ENCODE measurements at regions not wholly inside any gene's neighbourhood (a gene's known extent, or its start where the extent isn't known, plus 50 kb on each side); places are given as distances from the start of the nearest gene placed in this dataset.

DNA sequence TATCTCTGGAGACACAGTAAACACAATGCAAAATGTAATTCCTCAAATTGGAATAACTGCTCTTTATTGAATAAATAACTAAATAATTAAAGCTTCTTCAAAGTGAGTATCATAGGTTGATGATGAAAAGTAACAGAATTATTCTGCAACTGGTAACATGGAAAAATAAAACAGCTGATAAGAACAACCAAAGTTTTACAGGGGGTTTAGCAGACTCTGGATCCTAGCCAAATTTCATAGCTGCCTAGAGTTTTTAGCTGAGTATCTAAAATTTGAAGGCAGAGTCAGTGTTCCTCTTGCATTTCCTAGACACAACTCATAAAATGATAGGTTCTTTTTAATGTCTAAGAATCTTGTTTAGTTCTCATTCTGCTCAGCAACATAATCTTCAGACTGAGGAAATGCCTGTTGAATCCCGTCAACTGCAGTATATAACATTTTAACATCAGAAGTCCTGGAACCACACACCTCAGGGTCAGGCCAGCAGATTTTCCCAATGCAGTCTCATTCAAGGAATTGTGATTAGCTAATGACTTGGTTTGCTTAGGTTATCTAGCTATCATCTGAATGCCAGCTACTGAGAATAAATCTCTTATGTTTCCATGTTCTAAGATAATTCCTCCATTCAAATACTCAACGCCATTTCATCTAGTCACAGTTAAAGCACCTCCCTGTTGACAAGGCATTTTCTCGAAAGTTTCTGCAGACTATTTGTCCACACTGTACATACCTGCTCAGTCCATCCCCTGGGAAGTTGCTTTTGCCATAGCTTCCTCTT, 411.6 kb downstream of the BCAT1 start:
- DNase-seq (ENCODE audit: low read depth) (no peak), FAIRE-seq (no peak)
- TF ChIP-seq, protein P1, sequence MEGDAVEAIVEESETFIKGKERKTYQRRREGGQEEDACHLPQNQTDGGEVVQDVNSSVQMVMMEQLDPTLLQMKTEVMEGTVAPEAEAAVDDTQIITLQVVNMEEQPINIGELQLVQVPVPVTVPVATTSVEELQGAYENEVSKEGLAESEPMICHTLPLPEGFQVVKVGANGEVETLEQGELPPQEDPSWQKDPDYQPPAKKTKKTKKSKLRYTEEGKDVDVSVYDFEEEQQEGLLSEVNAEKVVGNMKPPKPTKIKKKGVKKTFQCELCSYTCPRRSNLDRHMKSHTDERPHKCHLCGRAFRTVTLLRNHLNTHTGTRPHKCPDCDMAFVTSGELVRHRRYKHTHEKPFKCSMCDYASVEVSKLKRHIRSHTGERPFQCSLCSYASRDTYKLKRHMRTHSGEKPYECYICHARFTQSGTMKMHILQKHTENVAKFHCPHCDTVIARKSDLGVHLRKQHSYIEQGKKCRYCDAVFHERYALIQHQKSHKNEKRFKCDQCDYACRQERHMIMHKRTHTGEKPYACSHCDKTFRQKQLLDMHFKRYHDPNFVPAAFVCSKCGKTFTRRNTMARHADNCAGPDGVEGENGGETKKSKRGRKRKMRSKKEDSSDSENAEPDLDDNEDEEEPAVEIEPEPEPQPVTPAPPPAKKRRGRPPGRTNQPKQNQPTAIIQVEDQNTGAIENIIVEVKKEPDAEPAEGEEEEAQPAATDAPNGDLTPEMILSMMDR (IDR thresholded peaks at IDR 0.05; ENCODE audit: insufficient read depth, low read length, severe bottlenecking) = no peak
- Histone ChIP-seq H3K27me3 (ENCODE audit: control insufficient read depth, insufficient read depth, low read length) (no peaks in the 10 kb centered on the region), H3K36me3 (ENCODE audit: control insufficient read depth, insufficient read depth, low read length) (no peaks in the 10 kb centered on the region), H3K4me3 (ENCODE audit: low read depth, low read length) (no peak overlapping the region)

DNA sequence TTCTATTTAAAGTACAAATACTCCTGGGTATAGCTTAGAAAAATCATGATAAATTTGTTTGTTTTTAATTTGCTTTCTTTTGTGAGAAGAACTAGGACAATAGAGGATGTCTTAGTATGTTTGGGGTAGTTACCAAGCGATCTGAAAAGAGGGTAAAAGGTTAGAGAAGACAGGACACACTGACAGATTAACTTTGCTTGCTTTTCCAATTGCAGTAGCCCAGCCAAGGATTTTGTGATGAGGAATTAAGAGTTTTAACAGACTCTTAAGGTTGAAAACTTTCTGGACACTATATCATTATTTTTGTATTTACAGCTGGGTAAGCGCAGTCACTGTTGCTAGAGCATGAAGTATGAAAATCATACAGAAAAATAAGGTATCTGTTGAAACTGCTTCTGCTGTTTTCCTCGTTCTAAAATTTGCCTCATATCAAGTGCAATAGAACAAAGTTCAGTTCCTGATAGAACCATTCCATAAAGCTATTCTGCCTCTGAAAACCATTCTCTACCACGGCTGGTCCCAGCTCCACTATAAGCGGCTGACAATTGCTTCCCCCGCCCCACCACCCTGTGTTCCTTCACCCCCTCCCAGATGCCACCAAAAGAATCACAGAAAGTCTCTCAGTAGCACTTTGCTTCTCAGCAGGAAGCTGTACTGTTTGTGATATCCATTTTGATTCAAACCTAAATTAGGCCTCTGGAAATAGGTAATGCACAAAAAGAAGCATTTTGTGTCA, 413.4 kb downstream of the BCAT1 start:
- Histone ChIP-seq H3K27me3 (ENCODE audit: control insufficient read depth, insufficient read depth, low read length) (no peaks in the 10 kb centered on the region), H3K4me3 (ENCODE audit: low read depth, low read length) (no peak overlapping the region), H3K36me3 (ENCODE audit: control insufficient read depth, insufficient read depth, low read length) (no peaks in the 10 kb centered on the region)
- no peak for FAIRE-seq
- TF ChIP-seq, protein P1 (IDR thresholded peaks at IDR 0.05; ENCODE audit: insufficient read depth, low read length, severe bottlenecking) = no peak
- no peak for DNase-seq (ENCODE audit: low read depth)

DNA sequence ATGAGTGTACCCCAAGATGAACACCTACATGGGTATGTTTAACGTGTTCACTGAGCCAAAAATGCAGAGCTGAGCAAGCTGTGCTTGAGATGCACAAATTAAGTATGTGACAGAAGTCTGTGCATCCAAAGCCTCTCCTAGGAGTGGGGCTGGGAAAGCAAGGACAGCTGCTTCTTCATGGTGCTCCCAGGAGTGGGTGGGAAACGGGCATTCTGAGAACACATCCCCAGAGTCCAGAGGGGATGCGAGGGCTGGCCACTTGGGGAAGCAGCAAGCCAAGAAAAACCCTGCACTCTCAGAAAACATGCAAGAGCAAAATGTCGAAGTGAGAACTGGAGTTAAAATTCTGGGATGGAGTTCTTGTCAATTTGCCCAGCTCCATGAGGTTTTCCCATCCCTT, 414.3 kb downstream of the BCAT1 start:
- Histone ChIP-seq H3K36me3 (ENCODE audit: control insufficient read depth, insufficient read depth, low read length) (no peaks in the 10 kb centered on the region), H3K4me3 (ENCODE audit: low read depth, low read length) (no peak overlapping the region), H3K27me3 (ENCODE audit: control insufficient read depth, insufficient read depth, low read length) (no peaks in the 10 kb centered on the region)
- TF ChIP-seq, protein P1 (IDR thresholded peaks at IDR 0.05; ENCODE audit: insufficient read depth, low read length, severe bottlenecking) = no peak
- FAIRE-seq = no peak
- DNase-seq (ENCODE audit: low read depth) = no peak

DNA sequence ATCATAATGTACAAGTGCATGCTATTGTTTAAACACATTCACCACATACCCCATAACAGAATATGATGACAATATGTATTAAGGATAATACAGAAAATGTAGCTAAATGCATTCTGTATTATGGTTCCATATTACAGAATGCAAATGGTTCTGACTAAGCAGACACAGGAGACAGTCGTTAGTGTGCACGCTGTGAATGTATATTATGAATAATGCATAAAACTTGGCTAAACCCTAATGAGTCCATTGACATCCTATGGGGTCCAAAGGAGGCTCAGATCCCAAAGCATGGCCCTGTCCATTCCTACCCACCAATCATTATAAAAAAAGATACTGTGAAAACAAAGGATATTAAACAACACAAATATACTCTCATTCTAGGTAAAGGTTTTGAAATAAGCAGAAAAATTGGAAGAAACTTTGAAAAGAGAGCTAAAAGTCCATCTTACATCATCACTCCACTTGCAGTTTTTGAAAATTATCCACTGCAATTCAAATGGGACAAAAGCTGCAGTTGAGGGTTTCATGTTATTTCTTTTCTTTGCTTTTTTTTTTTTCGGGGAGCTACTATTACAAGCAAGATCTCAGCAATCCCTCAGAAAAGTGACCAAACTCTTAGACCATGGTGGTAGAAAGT, 415.1 kb downstream of the BCAT1 start:
- Histone ChIP-seq H3K36me3 (ENCODE audit: control insufficient read depth, insufficient read depth, low read length) (no peaks in the 10 kb centered on the region), H3K27me3 (ENCODE audit: control insufficient read depth, insufficient read depth, low read length) (no peaks in the 10 kb centered on the region), H3K4me3 (ENCODE audit: low read depth, low read length) (no peak overlapping the region)
- TF ChIP-seq, protein P1 (IDR thresholded peaks at IDR 0.05; ENCODE audit: insufficient read depth, low read length, severe bottlenecking) = no peak
- FAIRE-seq (no peak), DNase-seq (ENCODE audit: low read depth) (no peak)

DNA sequence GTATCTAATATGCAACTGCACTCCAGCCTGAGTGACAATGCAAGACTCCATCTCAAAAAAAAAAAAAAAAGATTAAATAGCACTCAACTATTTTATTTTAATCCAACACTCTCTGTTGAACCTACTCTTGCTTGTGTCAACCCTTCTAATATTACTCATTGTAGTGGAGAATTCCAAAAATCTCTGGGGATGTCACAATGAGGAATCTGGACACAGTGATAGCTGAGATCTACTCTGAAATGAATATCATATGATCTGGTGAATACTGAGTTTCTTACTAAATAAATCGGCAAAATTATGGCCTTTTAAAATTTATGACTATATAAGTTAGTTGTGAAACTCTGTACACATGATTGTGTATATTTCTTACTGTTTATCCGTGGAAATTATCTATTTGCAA, 418.2 kb downstream of the BCAT1 start:
- H3K4me3 ChIP-seq (ENCODE audit: low read depth, low read length) = no peak overlapping the region
- TF ChIP-seq, protein P1 (IDR thresholded peaks at IDR 0.05; ENCODE audit: insufficient read depth, low read length, severe bottlenecking) = no peak
- DNase-seq (ENCODE audit: low read depth) = no peak
- FAIRE-seq = no peak
- no peaks in the 10 kb centered on the region for H3K36me3 ChIP-seq (ENCODE audit: control insufficient read depth, insufficient read depth, low read length)
- H3K27me3 ChIP-seq (ENCODE audit: control insufficient read depth, insufficient read depth, low read length) = no peaks in the 10 kb centered on the region

Measured in bronchial epithelial cell (primary cell).